Endothelial cell of umbilical vein (primary cell): ENCODE measurements at regions not wholly inside any gene's neighbourhood (a gene's known extent, or its start where the extent isn't known, plus 50 kb on each side); places are given as distances from the start of the nearest gene placed in this dataset.

Source experiments
- EZH2 ChIP-seq: IDR thresholded peaks from 2 replicates; pipeline ENCODE4 v1.6.1; 2012; ENCODE audit warnings: borderline replicate concordance, low read depth, mild to moderate bottlenecking, moderate library complexity, low read length, inconsistent platforms; ENCODE audit not compliant: severe bottlenecking
- GATA2 ChIP-seq: IDR thresholded peaks from 2 replicates; pipeline ENCODE4 v1.7.0; 2011; ENCODE audit warnings: low read depth, mild to moderate bottlenecking, moderate library complexity, mixed read lengths, low read length; ENCODE audit not compliant: insufficient read length, insufficient read depth
- JUN ChIP-seq: IDR thresholded peaks from 2 replicates; pipeline ENCODE4 v1.6.1; 2011; ENCODE audit warnings: borderline replicate concordance, low read depth; ENCODE audit not compliant: insufficient read length, insufficient read depth
- MYC ChIP-seq: IDR thresholded peaks from one replicate; pipeline ENCODE4 v1.6.1; 2011; ENCODE audit warnings: mild to moderate bottlenecking, low read depth, low read length
- POLR2A ChIP-seq: IDR thresholded peaks from 2 replicates; pipeline ENCODE4 v1.6.1; 2012; ENCODE audit warnings: low read depth, mild to moderate bottlenecking, control low read depth, low read length
- POLR2AphosphoS5 ChIP-seq: IDR thresholded peaks from 2 replicates; pipeline ENCODE4 v1.6.1; 2012; ENCODE audit warnings: low read depth, mild to moderate bottlenecking, control low read depth, low read length, moderate library complexity; ENCODE audit not compliant: insufficient read depth
- TF ChIP-seq, protein P1 (sequence below): IDR thresholded peaks from 2 replicates; pipeline ENCODE4 v1.6.1; 2011; ENCODE audit not compliant: insufficient read depth, insufficient read length
- TF ChIP-seq, protein P2 (sequence below), 2 donors: IDR thresholded peaks; 1 replicate in 1 of 2; 2 replicates in 1 of 2; pipeline ENCODE4 v1.5.1; 2011; ENCODE audit warnings: low read length in 2 of 2, mild to moderate bottlenecking in 2 of 2, moderate library complexity in 2 of 2, control low read depth in 1 of 2, inconsistent platforms in 1 of 2, low read depth in 1 of 2; ENCODE audit not compliant: insufficient read depth in 1 of 2; ENCODE audit errors: extremely low read depth in 1 of 2

DNA sequence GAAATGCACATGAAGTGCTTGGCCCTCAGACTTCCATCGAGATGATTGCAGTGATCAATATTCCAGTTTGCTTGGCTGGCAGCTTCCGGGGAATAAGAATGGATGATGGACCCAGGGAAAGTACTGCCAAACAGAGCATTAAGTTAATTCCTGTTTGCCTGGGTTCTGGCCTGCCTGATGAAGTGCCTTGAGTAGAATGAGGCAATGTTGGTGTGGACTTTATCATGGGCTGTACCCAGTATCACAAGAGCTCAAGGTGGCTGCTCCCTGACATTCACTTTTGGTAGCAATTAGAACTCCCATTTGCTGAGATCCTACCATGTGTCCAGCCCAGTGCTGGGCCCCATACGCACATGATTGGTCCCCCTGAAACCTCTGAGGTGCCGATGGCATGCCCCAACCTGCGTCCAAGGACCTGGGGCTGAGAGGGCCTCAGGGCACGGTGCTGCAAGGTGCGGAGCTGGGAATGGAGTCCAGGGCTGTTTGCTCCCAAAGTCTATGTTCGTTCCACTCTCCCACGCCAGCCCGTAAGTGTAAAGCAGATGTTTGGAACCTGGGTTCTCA, 80.7 kb downstream of the SLC25A47 start:
- TF ChIP-seq EZH2 (no peak), POLR2AphosphoS5 (no peak), MYC (no peak), POLR2A (no peak), GATA2 (no peak), JUN (no peak)
- TF ChIP-seq, protein P1, sequence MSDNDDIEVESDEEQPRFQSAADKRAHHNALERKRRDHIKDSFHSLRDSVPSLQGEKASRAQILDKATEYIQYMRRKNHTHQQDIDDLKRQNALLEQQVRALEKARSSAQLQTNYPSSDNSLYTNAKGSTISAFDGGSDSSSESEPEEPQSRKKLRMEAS = no peak
- TF ChIP-seq, protein P2, sequence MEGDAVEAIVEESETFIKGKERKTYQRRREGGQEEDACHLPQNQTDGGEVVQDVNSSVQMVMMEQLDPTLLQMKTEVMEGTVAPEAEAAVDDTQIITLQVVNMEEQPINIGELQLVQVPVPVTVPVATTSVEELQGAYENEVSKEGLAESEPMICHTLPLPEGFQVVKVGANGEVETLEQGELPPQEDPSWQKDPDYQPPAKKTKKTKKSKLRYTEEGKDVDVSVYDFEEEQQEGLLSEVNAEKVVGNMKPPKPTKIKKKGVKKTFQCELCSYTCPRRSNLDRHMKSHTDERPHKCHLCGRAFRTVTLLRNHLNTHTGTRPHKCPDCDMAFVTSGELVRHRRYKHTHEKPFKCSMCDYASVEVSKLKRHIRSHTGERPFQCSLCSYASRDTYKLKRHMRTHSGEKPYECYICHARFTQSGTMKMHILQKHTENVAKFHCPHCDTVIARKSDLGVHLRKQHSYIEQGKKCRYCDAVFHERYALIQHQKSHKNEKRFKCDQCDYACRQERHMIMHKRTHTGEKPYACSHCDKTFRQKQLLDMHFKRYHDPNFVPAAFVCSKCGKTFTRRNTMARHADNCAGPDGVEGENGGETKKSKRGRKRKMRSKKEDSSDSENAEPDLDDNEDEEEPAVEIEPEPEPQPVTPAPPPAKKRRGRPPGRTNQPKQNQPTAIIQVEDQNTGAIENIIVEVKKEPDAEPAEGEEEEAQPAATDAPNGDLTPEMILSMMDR (IDR thresholded peaks at IDR 0.05; ENCODE audit: extremely low read depth in 1 of 2, insufficient read depth in 1 of 2, low read depth in 1 of 2, low read length in 2 of 2) = no peak
